Choroid plexus epithelial cell (primary cell): ENCODE measurements at regions not wholly inside any gene's neighbourhood (a gene's known extent, or its start where the extent isn't known, plus 50 kb on each side); places are given as distances from the start of the nearest gene placed in this dataset.
A peak's percentile ranks its signal among the peaks of the same experiment; 100 is the strongest.
"Not testable (repeated sequence)": the region's sequence is repeated elsewhere in the genome, so short reads cannot be mapped to it uniquely, and the experiment has no call there.

ENCODE experiments used
- DNase-seq: peaks from one replicate; pipeline ENCODE4 v3.0.0-alpha.2; 2010; ENCODE audit warnings: low read depth
- H3K4me3 ChIP-seq: 2 replicates; pipeline ENCODE4 v1.5.1; 2011; ENCODE audit warnings: low read depth, mild to moderate bottlenecking, control low read depth, low read length, moderate library complexity
- TF ChIP-seq, protein P1 (sequence below): conservative IDR thresholded peaks from 2 replicates; pipeline ENCODE4 v1.5.1; 2011; ENCODE audit warnings: low read depth, mild to moderate bottlenecking, control low read depth, inconsistent platforms, low read length, moderate library complexity

DNA sequence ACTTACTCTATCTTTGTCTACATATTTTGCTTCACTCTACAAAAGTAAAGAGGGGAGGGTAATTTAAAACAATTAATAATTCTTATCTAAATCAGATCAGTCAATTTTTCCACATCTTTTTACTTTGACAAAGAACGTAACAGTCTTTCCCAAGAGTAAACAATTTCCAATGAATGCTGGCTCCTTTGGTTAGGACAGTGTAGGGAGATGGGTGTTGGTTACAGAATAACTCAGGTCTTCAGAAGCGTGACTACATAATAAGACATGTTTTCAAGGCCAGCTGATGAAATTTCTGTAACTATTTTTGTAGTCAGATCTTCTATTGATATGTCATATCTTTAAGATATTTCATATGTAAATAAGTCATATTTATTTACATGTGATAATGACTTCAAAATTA lies 183.0 kb upstream of the CAND1 start:
- TF ChIP-seq, protein P1, sequence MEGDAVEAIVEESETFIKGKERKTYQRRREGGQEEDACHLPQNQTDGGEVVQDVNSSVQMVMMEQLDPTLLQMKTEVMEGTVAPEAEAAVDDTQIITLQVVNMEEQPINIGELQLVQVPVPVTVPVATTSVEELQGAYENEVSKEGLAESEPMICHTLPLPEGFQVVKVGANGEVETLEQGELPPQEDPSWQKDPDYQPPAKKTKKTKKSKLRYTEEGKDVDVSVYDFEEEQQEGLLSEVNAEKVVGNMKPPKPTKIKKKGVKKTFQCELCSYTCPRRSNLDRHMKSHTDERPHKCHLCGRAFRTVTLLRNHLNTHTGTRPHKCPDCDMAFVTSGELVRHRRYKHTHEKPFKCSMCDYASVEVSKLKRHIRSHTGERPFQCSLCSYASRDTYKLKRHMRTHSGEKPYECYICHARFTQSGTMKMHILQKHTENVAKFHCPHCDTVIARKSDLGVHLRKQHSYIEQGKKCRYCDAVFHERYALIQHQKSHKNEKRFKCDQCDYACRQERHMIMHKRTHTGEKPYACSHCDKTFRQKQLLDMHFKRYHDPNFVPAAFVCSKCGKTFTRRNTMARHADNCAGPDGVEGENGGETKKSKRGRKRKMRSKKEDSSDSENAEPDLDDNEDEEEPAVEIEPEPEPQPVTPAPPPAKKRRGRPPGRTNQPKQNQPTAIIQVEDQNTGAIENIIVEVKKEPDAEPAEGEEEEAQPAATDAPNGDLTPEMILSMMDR: no peak
- H3K4me3 ChIP-seq: no peak overlapping the region
- DNase-seq: no peak

DNA sequence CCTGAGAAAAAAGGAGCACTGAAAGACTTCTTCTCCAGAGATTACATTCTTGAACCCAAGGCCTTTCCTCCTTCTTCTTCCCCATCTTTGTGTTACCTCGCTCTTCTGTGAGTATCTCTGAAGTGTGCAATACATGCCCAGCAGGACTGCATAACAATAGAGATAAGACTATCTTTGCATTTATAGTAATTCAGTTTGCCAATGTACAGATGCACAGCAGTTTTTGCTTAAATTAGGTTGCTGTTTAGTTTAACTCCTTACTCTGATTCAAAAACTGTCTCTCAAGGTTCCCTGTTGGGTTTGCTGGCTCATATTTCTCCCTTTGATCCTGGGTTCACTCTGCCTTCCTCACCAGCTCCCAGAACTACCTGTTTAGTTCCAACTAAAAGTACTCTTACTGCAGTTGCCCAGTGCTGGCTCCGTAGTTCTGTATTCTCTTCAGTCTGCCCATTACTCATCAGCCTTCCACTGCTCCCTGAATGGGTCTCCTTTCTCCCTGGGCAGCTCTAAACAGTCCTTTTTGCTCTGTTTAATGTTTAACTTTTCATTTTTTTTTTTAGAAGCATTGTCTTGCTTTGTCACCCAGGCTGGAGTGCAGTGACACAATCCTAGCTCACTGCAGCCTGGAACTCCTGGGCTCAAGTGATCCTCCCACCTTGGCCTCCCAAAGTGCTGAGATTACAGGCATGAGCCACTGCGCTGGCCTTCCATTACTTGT lies 180.6 kb upstream of the CAND1 start:
- TF ChIP-seq, protein P1: no peak
- no peak overlapping the region for H3K4me3 ChIP-seq
- DNase-seq: no peak

DNA sequence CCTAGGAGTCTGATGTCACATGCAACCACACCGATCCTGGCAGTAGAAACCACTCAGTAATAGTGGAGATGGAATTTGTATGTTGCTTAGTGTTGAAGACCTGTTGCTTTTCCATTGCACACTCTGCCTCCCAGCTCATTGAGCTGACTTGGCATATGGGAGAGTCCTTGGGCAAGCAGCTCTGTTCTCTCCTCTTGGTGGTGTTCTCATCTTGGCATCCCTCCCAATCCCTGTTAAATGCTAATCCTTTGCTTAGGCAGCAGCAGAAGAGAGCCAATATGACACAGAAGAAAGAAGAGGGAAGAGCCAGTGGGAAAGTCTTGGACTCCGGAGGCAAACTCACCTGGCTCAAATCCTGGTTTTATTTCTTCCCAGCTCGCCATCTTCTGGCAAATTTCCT lies 178.0 kb upstream of the CAND1 start:
- TF ChIP-seq, protein P1: no peak
- DNase-seq: no peak
- no peak overlapping the region for H3K4me3 ChIP-seq

DNA sequence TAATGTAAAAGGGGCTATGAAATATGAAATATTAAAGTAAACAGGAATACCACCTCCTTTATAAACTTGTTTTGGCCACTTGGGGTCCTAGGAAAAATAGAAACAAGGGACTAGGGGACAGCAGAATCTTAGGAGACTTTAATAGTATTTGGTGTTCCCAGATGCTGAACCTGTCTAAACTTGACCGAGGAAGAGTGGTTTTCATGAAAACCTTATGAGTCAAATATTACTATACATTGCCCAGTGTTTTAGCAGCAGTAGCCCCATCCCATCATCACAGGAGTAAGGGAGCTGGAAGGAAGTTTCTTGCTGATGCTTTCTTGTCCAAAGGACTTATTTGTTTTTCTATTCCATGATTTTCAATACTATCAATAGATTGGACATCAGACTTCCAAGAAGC lies 177.5 kb upstream of the CAND1 start:
- H3K4me3 ChIP-seq: no peak overlapping the region
- DNase-seq: no peak
- TF ChIP-seq, protein P1: no peak

DNA sequence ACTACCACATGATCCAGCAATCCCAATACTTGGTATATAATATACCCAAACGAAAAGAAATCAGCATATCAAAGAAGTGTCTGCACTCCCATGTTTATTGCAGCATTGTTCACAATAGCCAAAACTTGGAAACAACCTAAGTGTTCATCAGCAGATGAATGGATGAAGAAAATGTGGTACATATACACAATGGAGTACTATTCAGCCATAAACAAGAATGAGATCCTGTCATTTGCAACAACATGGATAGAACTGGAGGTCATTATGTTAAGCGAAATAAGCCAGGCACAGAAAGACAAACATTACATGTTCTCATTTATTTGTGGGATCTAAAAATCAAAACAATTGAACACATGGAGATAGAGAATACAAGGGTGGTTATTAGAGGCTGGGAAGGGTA lies 176.2 kb upstream of the CAND1 start:
- H3K4me3 ChIP-seq, DNase-seq: not testable (repeated sequence)

DNA sequence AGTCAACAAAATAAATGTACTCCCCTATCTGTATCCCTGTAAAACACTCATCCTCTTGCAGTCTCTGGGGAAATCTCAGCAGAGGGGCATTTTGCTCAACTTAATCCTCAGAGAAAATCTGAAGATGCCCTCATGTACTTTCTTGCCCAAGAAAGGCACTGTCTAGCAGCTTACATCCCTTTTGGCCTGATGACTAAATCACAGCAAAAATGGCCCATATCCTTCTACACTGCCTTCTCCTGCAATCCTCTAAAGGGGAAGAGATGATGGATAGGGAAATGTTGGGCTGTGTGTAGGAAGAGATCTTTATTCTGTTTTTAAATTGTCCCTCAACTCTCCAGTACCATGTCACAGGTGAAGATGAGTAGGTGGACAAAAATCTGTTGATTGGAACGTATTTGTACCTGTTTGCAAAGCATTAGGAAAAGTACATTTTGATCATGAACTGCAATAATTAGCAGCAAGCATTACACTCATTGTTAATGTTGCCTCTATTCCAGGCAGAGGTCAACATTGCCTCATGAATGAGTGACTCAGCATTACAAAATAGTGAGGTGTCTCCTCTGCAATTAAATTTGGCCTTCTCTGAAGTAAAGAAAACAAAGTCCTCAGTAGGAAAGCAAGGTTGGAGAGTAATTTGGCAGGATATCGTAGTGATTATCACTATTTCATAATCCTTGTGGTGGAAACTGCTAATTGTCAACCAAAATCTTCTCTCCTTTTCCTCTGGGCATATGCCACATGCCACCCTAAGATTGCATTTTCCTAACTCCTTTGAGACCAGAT lies 172.4 kb upstream of the CAND1 start:
- DNase-seq: peak; percentile 11
- TF ChIP-seq, protein P1: no peak
- H3K4me3 ChIP-seq: no peak overlapping the region

DNA sequence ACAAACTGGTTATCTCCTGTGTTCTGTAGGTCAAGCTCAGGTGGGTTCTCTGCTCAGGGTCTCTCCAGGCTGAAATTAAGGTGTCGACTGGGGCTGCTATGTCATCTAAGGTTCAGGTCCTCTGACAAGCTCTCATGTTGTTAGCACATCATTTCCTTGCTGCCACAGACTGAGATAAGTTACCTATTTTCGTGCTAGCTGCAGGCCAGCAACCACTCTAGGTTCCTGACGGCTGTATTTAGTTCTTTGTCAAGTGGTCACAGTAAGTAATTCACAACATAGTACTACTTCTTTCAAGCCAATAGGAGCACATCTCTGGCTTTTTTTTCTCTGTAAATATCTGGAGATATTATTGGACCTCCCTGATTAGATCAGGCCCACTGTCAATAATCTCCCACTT lies 169.3 kb upstream of the CAND1 start:
- TF ChIP-seq, protein P1: no peak
- no peak overlapping the region for H3K4me3 ChIP-seq
- DNase-seq: no peak
